OCI-M1 (cell line): ENCODE measurements at regions not wholly inside any gene's neighbourhood (a gene's known extent, or its start where the extent isn't known, plus 50 kb on each side); places are given as distances from the start of the nearest gene placed in this dataset.

ENCODE experiments used
- DNase-seq: peaks from one replicate; lab custom pipeline; 2025; lab: John Stamatoyannopoulos, UW

DNA sequence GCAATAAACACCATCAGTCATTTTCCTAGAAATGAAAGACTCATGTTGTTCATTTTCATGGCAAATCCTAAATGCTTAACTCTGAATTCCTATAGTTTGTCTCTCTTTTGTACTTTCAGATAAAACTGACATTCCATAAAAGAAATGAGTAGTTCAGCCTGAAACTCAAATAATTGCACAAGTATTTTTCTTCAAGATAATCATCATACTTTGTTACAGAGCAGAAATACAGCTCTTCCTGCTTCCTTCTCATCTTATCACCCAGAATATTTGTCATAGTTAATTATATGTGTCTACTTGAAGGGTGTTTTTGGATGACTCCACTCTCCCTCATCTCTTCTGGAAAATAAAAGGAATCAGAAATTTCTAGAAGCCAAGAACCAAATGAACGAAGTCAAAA lies 141.1 kb downstream of the HNMT start:
- DNase-seq = no peak

GRCh38 chr2:138106606-138107005 lies 142.3 kb downstream of the HNMT start:
- DNase-seq = peak; percentile 56

DNA sequence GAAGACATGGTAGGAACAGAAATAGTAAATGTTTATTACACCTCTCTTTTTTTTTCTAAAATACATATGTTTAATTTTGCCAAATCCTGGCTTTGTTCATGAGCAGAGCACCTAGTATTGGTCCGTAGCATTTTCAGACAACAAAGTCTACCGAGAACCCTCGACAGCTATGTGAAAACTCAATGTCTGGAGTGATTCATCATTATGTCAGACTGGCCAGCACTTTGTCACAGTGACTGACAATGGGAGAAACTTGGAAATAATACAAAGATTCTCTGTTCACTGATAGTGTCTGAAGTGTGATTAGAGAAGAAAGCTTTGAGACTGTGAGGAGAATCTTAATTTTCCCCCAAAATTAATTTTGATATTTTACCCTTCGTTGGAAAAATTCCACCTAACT lies 143.0 kb downstream of the HNMT start:
- DNase-seq = no peak

DNA sequence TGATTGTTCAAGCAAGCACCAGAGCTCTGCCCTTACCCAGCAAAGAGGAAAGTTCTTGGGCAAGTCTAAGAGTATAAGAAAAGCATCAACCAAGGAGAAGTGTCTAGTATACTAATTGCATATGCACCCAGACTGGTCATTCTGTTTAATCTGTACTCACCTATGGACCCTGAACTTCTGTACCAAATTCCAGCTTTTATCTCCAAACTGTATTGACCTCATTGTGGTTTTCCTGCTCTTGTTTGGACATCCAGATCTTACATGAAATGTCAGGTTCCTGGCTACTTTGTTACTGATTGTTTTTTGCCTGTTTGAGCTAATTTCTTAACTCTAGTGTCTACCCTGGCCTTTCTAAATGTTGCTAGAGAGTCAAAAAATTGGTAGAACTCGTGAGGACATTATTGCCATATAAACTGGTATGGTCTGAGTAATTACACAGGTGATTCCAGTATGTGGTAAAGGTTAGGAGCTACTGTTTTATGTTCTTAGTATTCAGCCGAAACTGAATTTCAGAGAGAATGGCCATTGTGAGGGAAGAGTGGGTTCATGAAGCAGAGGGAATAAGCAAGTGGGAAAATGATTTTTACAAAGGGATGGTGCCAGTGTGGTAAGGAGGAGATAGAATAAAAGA lies 146.3 kb downstream of the HNMT start:
- no peak for DNase-seq

DNA sequence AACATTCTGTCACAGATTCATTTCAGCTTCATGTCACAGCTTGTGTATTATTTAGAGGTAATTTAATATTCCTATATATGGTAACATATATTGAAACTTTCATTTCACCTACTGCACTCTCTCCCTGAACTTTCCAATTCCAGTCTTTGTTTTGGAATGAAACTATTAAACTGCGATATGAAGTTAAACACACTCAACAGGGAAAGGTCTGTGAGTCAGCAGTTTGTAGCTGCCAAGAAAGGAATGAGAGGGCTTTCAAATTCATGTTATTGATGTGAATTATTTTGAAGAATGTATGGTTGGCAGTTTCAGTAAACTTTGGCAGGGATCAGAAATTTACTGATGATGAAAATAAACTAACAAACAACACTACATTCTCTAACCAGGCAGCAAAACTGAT lies 148.3 kb downstream of the HNMT start:
- DNase-seq = no peak

DNA sequence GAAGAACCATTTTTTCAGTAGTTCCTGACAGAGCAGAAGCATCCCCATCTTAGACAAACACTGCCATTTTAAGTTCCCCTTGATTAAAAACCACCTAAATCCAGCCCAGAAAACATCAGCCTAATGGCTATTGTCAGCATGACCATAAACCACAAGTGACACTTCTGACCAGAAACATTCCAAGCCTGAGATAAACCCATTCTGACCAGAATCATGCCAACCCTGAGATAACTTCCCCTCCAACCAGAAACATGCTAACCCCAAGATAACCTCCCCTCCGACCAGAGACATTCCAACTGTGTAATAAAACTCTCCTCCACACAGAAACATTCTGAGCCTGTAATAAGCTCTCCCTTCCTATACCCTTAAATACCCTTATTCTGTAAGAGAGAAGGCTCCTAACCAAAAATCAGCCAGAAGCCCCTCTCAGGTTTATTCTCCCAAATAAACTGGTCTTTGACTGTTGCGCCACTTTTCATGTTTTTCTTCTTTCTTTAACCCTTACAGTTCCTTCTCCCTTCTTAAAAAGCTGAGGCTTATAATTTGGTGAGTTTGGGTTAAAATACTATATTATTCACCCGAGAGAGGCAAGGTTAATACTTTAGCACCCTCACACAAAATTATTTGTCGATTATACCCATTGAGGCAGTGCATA lies 149.7 kb downstream of the HNMT start:
- DNase-seq = peak; percentile 85

DNA sequence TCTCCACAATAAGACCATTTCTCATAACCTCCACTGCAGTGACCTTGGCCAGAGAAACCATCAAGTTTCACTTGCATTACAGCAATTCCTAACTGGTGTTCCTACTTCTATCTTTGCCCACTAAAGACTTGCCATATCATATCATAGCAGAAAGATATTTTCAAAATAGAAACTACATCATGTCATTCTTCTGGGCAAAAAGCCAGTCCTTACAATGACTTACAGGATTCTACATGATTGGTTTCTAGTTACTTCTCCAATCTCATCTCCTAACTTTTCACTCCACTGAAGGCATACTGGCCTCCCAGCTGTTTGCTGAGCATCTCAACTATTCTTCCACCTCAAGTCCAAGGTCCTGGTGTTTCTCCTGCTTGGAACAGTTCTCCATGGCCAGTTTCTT lies 151.4 kb downstream of the HNMT start:
- peak; percentile 92 for DNase-seq

- DNase-seq = no peak
These were observed 152.2 kb downstream of the HNMT start for GRCh38 chr2:138116456-138116855.

GRCh38 chr2:138121666-138122661 lies 157.7 kb downstream of the HNMT start:
- DNase-seq = peak; percentile 8

DNA sequence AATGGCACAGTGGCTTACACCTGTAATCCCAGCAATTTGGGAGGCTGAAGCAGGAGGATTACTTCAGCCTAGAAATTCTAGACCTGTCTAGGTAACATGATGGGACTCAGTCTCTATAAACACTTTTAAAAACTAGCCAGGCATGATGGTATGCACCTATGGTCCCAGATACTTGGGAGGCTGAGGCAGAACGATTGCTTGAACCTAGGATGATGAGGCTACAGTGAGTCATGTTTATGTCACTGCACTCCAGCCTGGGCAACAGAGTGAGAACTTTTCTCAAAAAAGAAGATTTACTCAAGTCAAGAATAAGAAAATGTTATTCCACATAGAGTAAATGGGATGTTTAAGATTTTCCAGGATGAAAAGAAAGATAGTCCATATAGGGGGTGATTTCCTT lies 158.6 kb downstream of the HNMT start:
- no peak for DNase-seq

DNA sequence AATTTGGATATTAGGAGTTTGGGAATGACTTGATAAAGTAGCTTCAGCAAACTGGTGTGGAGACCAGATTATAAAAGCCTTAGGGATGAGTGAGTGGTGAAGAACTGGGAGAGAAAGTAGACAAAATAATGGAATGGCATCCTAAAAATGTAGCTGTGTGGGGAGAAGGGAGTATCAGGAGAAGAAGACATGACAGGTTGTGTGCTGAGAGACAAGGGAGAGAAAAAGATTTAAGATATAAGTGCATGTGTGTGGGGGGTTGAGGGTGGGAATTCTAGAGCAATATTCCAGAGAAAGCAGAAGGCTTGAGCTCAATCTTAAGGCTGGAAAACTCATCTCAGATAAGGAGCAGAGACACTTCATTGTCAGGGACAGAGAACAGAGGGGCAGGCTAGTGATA lies 159.5 kb downstream of the HNMT start:
- no peak for DNase-seq

- no peak for DNase-seq
These were observed 160.2 kb downstream of the HNMT start for GRCh38 chr2:138124521-138124920.

DNA sequence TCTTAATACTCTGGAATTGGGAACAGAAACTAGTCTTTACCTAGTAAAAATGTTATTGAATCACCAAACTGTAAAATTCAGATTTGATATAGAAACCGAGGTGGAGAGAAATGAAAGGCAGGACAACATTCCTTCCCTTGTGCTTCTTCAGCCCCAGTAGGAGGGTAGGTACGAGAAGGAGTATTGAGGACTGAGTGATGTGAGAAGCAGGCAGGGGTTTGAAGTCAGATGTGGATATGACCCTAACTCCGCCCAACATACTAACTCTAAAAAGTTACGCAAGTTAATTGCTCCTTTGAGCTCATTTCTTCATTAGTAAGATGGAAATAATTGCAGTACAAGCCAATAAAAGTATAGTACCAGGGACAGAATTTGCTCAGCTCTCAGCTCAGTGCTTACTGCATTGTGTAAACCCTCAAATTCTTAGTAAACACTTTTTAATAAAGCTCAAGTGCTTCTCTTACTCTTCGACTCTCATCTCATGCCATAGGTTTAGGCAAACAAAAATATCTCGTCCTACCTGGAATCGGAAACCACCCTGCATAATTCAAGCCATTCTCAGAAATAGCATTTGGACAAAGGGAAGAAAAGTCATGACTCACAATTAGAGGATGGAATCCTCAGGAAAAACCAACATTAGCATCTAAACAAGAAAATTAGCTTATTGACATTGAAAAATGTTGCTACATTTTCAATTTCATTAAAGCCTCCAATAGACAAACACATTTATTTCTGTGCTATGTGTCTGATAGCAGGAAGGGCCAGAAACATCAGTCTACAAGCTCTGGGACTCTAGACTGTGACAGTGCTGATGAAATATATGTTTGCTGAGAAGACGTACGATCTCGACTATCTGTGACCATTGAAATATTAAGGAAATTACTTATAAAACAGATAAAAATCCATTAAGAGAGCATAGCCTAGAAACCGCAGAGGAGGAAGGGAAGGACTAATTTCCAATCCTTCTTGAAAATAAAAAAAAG lies 161.3 kb downstream of the HNMT start:
- DNase-seq = no peak

GRCh38 chr2:138132108-138132507 lies 167.8 kb downstream of the HNMT start:
- DNase-seq = no peak

DNA sequence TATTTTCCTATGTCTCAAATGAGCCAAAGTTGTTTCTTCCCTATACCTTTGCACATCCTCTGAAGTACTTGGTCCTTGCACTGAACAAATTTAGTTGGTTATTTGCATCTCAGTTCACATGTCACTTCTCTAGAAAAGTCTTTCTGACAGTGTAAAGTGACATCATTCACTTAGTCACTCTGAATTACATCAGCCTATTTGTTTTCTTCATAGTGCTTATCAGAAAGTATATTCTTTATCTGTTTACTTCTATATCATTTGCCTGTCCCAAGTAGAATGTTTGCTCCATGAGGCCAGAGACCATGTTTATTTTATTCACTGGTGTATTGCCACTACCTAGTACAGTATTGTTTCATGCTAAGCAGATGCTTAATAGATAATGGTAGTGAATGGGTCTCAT lies 173.7 kb downstream of the HNMT start:
- DNase-seq = peak; percentile 40

DNA sequence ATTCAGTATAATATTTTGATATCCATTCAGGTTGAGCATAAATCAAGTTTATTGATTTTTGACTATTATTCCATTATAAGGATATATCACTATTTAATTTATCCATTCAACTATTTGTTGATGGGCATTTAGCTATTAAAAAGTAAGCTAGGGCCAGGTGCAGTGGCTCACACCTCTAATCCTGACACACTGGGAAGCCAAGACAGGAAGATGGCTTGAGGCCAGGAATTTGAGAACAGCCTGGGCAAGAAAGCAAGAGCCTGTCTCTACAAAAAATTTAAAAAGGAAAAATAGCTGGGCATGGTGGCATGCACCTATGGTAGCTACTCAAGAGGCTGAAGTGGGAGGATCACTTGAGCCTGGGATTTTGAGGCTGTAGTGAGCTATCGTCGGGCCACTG lies 183.5 kb downstream of the HNMT start:
- no peak for DNase-seq

- DNase-seq = no peak
These were observed 191.0 kb downstream of the HNMT start for GRCh38 chr2:138155304-138155703.

DNA sequence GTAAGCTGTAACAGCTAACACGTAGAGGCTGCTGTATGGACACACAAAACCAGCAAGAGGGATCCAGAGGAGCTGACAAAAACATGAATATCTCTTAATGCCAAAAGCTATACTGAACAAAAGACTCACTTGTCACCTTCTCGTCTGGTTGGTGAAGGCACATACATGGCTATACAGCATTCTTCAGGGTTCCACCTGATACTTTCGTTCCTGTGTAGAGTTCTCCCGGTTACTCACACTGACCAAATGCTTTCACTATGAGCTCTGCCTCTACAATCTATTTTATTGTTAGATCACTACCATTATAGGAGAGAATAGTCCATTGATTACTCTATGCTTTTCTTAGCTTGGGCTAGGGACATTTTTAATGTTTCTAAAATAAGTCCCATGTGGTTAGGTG lies 193.1 kb downstream of the HNMT start:
- DNase-seq = no peak

- no peak for DNase-seq
These were observed 206.2 kb downstream of the HNMT start for GRCh38 chr2:138170485-138170884.

GRCh38 chr2:138171244-138171643 lies 207.0 kb downstream of the HNMT start:
- DNase-seq = no peak

DNA sequence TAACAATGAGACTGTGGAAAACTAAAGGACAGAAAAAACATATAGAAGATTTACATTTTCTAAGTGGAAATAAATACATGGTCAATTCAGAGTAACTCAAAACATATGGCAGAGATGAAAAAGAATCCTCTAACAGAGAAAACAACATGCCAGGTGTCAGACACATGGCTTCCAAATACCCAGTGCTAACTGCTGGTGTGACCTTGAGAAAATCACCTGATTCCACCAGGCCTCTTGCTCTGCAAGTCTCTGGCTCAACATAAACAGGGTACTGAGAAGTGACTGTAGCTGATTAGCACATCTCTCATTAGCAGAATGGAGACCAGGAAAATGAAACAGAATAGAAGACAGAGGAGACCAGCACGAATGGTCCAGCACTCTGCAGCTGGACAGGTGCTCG lies 210.8 kb downstream of the HNMT start:
- no peak for DNase-seq
